ENCODE measurements at regions not wholly inside any gene's neighbourhood (a gene's known extent, or its start where the extent isn't known, plus 50 kb on each side); places are given as distances from the start of the nearest gene placed in this dataset.

DNA sequence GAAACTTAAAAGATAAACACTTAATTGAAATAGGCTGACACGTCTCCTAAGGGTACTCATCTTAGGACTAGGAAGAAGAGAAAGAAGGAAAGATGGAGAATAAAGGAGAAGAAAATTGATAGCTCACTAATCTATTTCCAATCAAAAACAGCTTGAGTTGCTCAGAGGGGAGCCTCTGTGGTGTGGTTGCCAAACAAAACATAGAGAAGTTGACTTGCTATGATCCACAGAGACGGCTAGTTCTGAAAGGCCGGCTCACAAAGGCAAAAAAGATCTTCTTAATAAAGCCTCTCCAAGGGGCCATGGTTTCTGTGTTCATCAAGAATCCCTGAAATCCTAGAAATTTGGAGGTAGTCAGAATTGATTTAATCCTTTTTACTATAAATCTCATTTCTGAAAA lies 644.1 kb downstream of the LMO4 start:
- WGBS, 2 donors = 79 to 82% methylated on average over 3 of the region's 3 CpGs
- Histone ChIP-seq H3K9me3 (ENCODE audit: control insufficient read depth in 2 of 2, insufficient read depth in 1 of 2, low read depth in 1 of 2, low read length in 1 of 2) (no peaks in the 10 kb centered on the region), H3K27me3 (ENCODE audit: control insufficient read depth in 1 of 2, insufficient read depth in 2 of 2, low read length in 2 of 2) (no peaks in the 10 kb centered on the region), H3K4me1 (ENCODE audit: control insufficient read depth in 2 of 2, insufficient read depth in 2 of 2, low read length in 1 of 2) (no peaks in the 10 kb centered on the region), H3K27ac (ENCODE audit: low read depth in 2 of 2, low read length in 1 of 2) (no peak overlapping the region), H3K4me3 (ENCODE audit: low read depth in 1 of 2, low read length in 2 of 2) (no peak overlapping the region), H3K36me3 (ENCODE audit: control insufficient read depth in 2 of 2, insufficient read depth in 2 of 2, low read length in 1 of 2) (no peaks in the 10 kb centered on the region)

DNA sequence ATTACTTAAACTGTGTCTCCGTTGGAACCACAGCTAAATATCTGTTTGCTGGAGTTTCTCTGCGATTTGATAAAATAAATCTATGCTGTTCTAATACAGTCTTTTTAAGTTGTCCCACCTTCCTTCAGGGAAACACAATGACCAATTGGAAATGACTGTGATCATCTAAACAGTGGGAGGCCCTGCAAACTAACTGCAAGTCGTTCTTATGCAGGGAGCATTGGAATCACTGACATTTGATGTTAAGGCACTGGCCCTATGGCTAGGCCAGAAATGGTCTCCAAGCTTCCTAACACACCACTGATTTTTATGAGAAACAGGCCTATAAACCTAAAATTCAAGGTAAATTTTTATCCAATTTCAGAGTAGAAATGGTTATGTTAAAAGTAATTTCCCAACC lies 645.2 kb downstream of the LMO4 start:
- WGBS, 2 donors = 75% methylated on average over 3 of the region's 3 CpGs
- Histone ChIP-seq H3K27me3 (ENCODE audit: control insufficient read depth in 1 of 2, insufficient read depth in 2 of 2, low read length in 2 of 2) (no peaks in the 10 kb centered on the region), H3K4me1 (ENCODE audit: control insufficient read depth in 2 of 2, insufficient read depth in 2 of 2, low read length in 1 of 2) (no peaks in the 10 kb centered on the region), H3K4me3 (ENCODE audit: low read depth in 1 of 2, low read length in 2 of 2) (no peak overlapping the region), H3K36me3 (ENCODE audit: control insufficient read depth in 2 of 2, insufficient read depth in 2 of 2, low read length in 1 of 2) (no peaks in the 10 kb centered on the region), H3K9me3 (ENCODE audit: control insufficient read depth in 2 of 2, insufficient read depth in 1 of 2, low read depth in 1 of 2, low read length in 1 of 2) (no peaks in the 10 kb centered on the region), H3K27ac (ENCODE audit: low read depth in 2 of 2, low read length in 1 of 2) (no peak overlapping the region)

DNA sequence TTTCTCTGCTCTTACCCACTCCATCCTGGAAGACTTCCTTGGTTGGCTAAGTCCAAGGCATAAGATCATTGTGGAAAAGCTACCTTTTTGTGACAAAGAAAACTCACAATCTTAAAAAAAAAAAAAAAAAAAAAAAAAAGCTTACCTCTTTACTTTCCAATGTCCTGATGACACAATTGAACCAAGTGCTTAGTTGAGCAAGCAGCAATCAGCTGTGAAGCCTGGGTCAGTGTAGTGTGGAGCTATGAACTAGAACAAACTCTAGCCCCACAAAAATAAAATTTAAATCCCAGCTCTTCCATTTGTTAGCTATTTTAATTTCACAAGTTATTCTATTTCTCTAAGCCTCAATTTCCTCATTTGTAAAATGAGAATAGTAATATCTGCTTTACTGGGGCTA lies 647.6 kb downstream of the LMO4 start:
- H3K9me3 ChIP-seq (ENCODE audit: control insufficient read depth in 2 of 2, insufficient read depth in 1 of 2, low read depth in 1 of 2, low read length in 1 of 2) = no peaks in the 10 kb centered on the region

DNA sequence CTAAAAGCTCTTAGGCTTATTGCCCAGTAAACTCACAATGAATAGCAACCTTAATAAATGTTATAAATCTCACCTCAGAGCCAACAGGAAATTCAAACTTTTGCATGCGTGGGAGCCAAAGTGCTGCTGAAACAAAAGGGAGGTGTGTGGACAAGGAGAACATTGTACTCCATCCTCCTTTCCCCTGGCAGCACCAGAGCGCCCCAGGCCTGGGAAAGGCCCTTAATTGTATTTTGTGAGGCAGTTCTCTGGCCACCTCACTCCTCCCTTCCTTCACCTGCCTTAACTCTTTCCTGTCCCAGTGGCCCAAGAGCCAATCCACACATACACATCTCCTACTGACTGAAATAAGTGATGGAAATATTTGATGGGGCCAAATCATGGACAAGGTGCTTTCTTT lies 648.5 kb downstream of the LMO4 start:
- no peak overlapping the region for H3K27ac ChIP-seq (ENCODE audit: low read depth in 2 of 2, low read length in 1 of 2)
- no peaks in the 10 kb centered on the region for H3K4me1 ChIP-seq (ENCODE audit: control insufficient read depth in 2 of 2, insufficient read depth in 2 of 2, low read length in 1 of 2)
- no peaks in the 10 kb centered on the region for H3K36me3 ChIP-seq (ENCODE audit: control insufficient read depth in 2 of 2, insufficient read depth in 2 of 2, low read length in 1 of 2)
- no peaks in the 10 kb centered on the region for H3K27me3 ChIP-seq (ENCODE audit: control insufficient read depth in 1 of 2, insufficient read depth in 2 of 2, low read length in 2 of 2)
- WGBS, 2 donors = 45 to 47% methylated on average over 2 of the region's 2 CpGs
- H3K4me3 ChIP-seq (ENCODE audit: low read depth in 1 of 2, low read length in 2 of 2) = no peak overlapping the region
- no peaks in the 10 kb centered on the region for H3K9me3 ChIP-seq (ENCODE audit: control insufficient read depth in 2 of 2, insufficient read depth in 1 of 2, low read depth in 1 of 2, low read length in 1 of 2)

More for the DNA sequence above, 647.6 kb downstream of the LMO4 start:
- H3K36me3 ChIP-seq (ENCODE audit: control insufficient read depth in 2 of 2, insufficient read depth in 2 of 2, low read length in 1 of 2) = no peaks in the 10 kb centered on the region
- no peaks in the 10 kb centered on the region for H3K4me1 ChIP-seq (ENCODE audit: control insufficient read depth in 2 of 2, insufficient read depth in 2 of 2, low read length in 1 of 2)
- no peak overlapping the region for H3K4me3 ChIP-seq (ENCODE audit: low read depth in 1 of 2, low read length in 2 of 2)
- no peak overlapping the region for H3K27ac ChIP-seq (ENCODE audit: low read depth in 2 of 2, low read length in 1 of 2)
- H3K27me3 ChIP-seq (ENCODE audit: control insufficient read depth in 1 of 2, insufficient read depth in 2 of 2, low read length in 2 of 2) = no peaks in the 10 kb centered on the region

GRCh38 chr1:87979079-87979478 lies 650.4 kb downstream of the LMO4 start:
- H3K27ac ChIP-seq (ENCODE audit: low read depth in 2 of 2, low read length in 1 of 2) = no peak overlapping the region
- no peaks in the 10 kb centered on the region for H3K9me3 ChIP-seq (ENCODE audit: control insufficient read depth in 2 of 2, insufficient read depth in 1 of 2, low read depth in 1 of 2, low read length in 1 of 2)
- no peak overlapping the region for H3K4me3 ChIP-seq (ENCODE audit: low read depth in 1 of 2, low read length in 2 of 2)
- no peaks in the 10 kb centered on the region for H3K36me3 ChIP-seq (ENCODE audit: control insufficient read depth in 2 of 2, insufficient read depth in 2 of 2, low read length in 1 of 2)
- H3K27me3 ChIP-seq (ENCODE audit: control insufficient read depth in 1 of 2, insufficient read depth in 2 of 2, low read length in 2 of 2) = no peaks in the 10 kb centered on the region
- no peaks in the 10 kb centered on the region for H3K4me1 ChIP-seq (ENCODE audit: control insufficient read depth in 2 of 2, insufficient read depth in 2 of 2, low read length in 1 of 2)
- WGBS, 2 donors = 77 to 82% methylated on average over 2 of the region's 2 CpGs

- WGBS, 2 donors = 38 to 41% methylated on average over 3 of the region's 3 CpGs
- Histone ChIP-seq H3K4me1 (ENCODE audit: control insufficient read depth in 2 of 2, insufficient read depth in 2 of 2, low read length in 1 of 2) (no peaks in the 10 kb centered on the region), H3K4me3 (ENCODE audit: low read depth in 1 of 2, low read length in 2 of 2) (no peak overlapping the region), H3K27ac (ENCODE audit: low read depth in 2 of 2, low read length in 1 of 2) (no peak overlapping the region), H3K27me3 (ENCODE audit: control insufficient read depth in 1 of 2, insufficient read depth in 2 of 2, low read length in 2 of 2) (no peaks in the 10 kb centered on the region), H3K9me3 (ENCODE audit: control insufficient read depth in 2 of 2, insufficient read depth in 1 of 2, low read depth in 1 of 2, low read length in 1 of 2) (no peaks in the 10 kb centered on the region), H3K36me3 (ENCODE audit: control insufficient read depth in 2 of 2, insufficient read depth in 2 of 2, low read length in 1 of 2) (no peaks in the 10 kb centered on the region)
Observed at GRCh38 chr1:87980494-87980893, 651.8 kb downstream of the LMO4 start.

GRCh38 chr1:87981386-87981785 lies 652.7 kb downstream of the LMO4 start:
- Histone ChIP-seq H3K27me3 (ENCODE audit: control insufficient read depth in 1 of 2, insufficient read depth in 2 of 2, low read length in 2 of 2) (no peaks in the 10 kb centered on the region), H3K27ac (ENCODE audit: low read depth in 2 of 2, low read length in 1 of 2) (no peak overlapping the region), H3K4me1 (ENCODE audit: control insufficient read depth in 2 of 2, insufficient read depth in 2 of 2, low read length in 1 of 2) (no peaks in the 10 kb centered on the region), H3K4me3 (ENCODE audit: low read depth in 1 of 2, low read length in 2 of 2) (no peak overlapping the region), H3K36me3 (ENCODE audit: control insufficient read depth in 2 of 2, insufficient read depth in 2 of 2, low read length in 1 of 2) (no peaks in the 10 kb centered on the region), H3K9me3 (ENCODE audit: control insufficient read depth in 2 of 2, insufficient read depth in 1 of 2, low read depth in 1 of 2, low read length in 1 of 2) (no peaks in the 10 kb centered on the region)
- WGBS, 2 donors = 90% methylated on average over 2 of the region's 2 CpGs

- Histone ChIP-seq H3K27me3 (ENCODE audit: control insufficient read depth in 1 of 2, insufficient read depth in 2 of 2, low read length in 2 of 2) (no peaks in the 10 kb centered on the region), H3K27ac (ENCODE audit: low read depth in 2 of 2, low read length in 1 of 2) (no peak overlapping the region), H3K4me1 (ENCODE audit: control insufficient read depth in 2 of 2, insufficient read depth in 2 of 2, low read length in 1 of 2) (no peaks in the 10 kb centered on the region), H3K9me3 (ENCODE audit: control insufficient read depth in 2 of 2, insufficient read depth in 1 of 2, low read depth in 1 of 2, low read length in 1 of 2) (no peaks in the 10 kb centered on the region), H3K4me3 (ENCODE audit: low read depth in 1 of 2, low read length in 2 of 2) (no peak overlapping the region), H3K36me3 (ENCODE audit: control insufficient read depth in 2 of 2, insufficient read depth in 2 of 2, low read length in 1 of 2) (no peaks in the 10 kb centered on the region)
- 93 to 97% methylated on average over 1 of the region's 1 CpG for WGBS, 2 donors
Observed at GRCh38 chr1:87981810-87982209, 653.1 kb downstream of the LMO4 start.

GRCh38 chr1:87983841-87984240 lies 655.2 kb downstream of the LMO4 start:
- Histone ChIP-seq H3K36me3 (ENCODE audit: control insufficient read depth in 2 of 2, insufficient read depth in 2 of 2, low read length in 1 of 2) (no peaks in the 10 kb centered on the region), H3K4me3 (ENCODE audit: low read depth in 1 of 2, low read length in 2 of 2) (no peak overlapping the region), H3K27ac (ENCODE audit: low read depth in 2 of 2, low read length in 1 of 2) (no peak overlapping the region), H3K27me3 (ENCODE audit: control insufficient read depth in 1 of 2, insufficient read depth in 2 of 2, low read length in 2 of 2) (no peaks in the 10 kb centered on the region), H3K4me1 (ENCODE audit: control insufficient read depth in 2 of 2, insufficient read depth in 2 of 2, low read length in 1 of 2) (no peaks in the 10 kb centered on the region), H3K9me3 (ENCODE audit: control insufficient read depth in 2 of 2, insufficient read depth in 1 of 2, low read depth in 1 of 2, low read length in 1 of 2) (no peaks in the 10 kb centered on the region)
- WGBS, 2 donors = 90 to 96% methylated on average over 1 of the region's 1 CpG

- no peaks in the 10 kb centered on the region for H3K36me3 ChIP-seq (ENCODE audit: control insufficient read depth in 2 of 2, insufficient read depth in 2 of 2, low read length in 1 of 2)
- H3K27me3 ChIP-seq (ENCODE audit: control insufficient read depth in 1 of 2, insufficient read depth in 2 of 2, low read length in 2 of 2) = no peaks in the 10 kb centered on the region
- H3K9me3 ChIP-seq (ENCODE audit: control insufficient read depth in 2 of 2, insufficient read depth in 1 of 2, low read depth in 1 of 2, low read length in 1 of 2) = no peaks in the 10 kb centered on the region
- no peaks in the 10 kb centered on the region for H3K4me1 ChIP-seq (ENCODE audit: control insufficient read depth in 2 of 2, insufficient read depth in 2 of 2, low read length in 1 of 2)
- no peak overlapping the region for H3K4me3 ChIP-seq (ENCODE audit: low read depth in 1 of 2, low read length in 2 of 2)
- 62 to 80% methylated on average over 1 of the region's 1 CpG for WGBS, 2 donors
- no peak overlapping the region for H3K27ac ChIP-seq (ENCODE audit: low read depth in 2 of 2, low read length in 1 of 2)
Observed at GRCh38 chr1:87985071-87985470, 656.4 kb downstream of the LMO4 start.

Measured in esophagus (tissue), 2 donors.